GM19193 (cell line): ENCODE measurements at regions not wholly inside any gene's neighbourhood (a gene's known extent, or its start where the extent isn't known, plus 50 kb on each side); places are given as distances from the start of the nearest gene placed in this dataset.

Experiments
- POLR2A ChIP-seq: IDR thresholded peaks from 4 replicates; pipeline ENCODE4 v1.6.1; 2011; ENCODE audit not compliant: insufficient read depth, insufficient read length; ENCODE audit errors: extremely low read depth

DNA sequence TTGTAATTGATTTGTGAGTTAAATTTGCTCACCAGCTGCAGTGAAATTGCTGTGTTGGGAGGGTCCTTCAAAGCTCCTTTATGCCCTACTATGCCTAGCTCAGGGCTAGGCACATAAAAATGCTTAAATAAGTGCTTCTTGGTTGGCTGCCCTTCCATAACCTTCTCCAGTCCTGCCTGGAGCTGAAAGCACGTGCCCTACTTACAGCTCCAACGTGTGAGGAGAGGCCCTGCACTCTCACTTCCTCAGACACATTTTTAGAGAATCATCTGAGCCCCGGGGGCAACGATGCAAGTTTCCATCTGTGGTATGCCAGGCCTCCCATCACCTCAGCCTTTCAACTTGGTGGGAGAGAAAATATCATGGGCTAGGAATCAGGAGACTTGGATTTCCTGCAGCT is 202.7 kb downstream of the BCL11A start:
- no peak for TF ChIP-seq POLR2A

GRCh38 chr2:60347781-60348180 is 205.7 kb downstream of the BCL11A start:
- TF ChIP-seq POLR2A = no peak

GRCh38 chr2:60341151-60341550 is 212.3 kb downstream of the BCL11A start:
- no peak for TF ChIP-seq POLR2A

- no peak for TF ChIP-seq POLR2A
Measured at GRCh38 chr2:60339286-60339685, 214.2 kb downstream of the BCL11A start.

GRCh38 chr2:60337142-60337497 is 216.3 kb downstream of the BCL11A start:
- TF ChIP-seq POLR2A = no peak

- TF ChIP-seq POLR2A = no peak
Measured at GRCh38 chr2:60336442-60337141, 216.9 kb downstream of the BCL11A start.

GRCh38 chr2:60335533-60336237 is 217.8 kb downstream of the BCL11A start:
- TF ChIP-seq POLR2A = no peak

DNA sequence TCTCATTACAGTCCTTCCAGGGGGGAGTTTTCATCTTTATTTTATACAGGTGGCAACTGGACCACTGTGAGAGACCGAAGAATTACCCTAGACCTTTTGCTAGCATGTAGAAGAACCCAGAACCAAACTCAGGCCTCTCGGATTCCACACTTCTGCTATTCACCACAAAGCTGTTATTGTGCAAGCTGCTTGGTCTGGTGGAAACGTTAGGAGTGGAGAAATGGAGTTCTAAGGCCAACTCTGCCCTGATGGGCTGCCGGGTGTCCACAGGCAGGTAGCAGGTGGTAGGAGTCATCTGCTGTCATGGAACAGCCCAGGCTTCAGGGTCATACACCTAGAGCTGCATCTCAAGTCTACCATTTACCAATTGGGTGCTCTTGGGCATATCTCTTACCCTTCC is 218.8 kb downstream of the BCL11A start:
- TF ChIP-seq POLR2A = no peak

DNA sequence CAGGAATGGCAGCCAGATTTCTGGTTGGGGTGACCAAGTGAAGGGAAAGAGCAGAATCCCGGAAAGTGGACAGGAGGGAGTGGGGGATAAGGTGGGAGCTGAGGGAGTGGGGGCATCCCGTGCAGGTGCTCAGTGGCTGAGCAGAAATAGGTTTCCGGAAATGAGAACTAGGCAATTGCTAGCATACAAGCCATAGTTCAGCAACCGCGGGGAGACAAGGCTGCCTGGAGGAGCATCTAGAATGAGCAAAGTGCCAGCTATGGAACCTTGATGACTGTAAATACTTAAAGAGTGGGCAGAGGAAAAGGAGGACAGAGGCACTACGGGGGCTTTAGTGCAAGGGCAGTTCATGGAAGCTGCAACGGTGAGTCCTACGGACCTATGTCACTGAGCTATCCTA is 220.2 kb downstream of the BCL11A start:
- TF ChIP-seq POLR2A = no peak

- no peak for TF ChIP-seq POLR2A
Measured at GRCh38 chr2:60331115-60331809, 222.2 kb downstream of the BCL11A start.

- no peak for TF ChIP-seq POLR2A
Measured at GRCh38 chr2:60329225-60329624, 224.2 kb downstream of the BCL11A start.

GRCh38 chr2:60324536-60324935 is 228.9 kb downstream of the BCL11A start:
- TF ChIP-seq POLR2A = no peak

DNA sequence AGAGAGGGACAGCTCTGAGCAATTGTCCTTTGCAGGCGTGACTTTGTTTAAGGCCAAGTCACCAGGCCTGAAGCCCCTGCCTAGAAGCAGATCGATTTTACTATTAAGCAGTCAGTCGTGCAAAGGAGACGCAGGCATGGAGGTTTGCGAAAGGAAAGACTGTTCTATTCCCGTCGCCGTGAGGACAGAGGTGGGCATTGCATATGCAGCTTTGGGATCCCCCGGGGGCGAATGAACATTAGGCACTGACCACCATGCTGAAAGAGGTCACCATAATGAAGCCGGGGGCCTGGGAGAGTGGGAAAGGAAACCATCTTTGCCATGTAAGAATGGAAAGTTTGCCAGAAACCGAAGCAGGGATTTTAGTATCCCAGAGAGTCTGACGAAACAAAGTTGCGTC is 231.6 kb downstream of the BCL11A start:
- TF ChIP-seq POLR2A = no peak

DNA sequence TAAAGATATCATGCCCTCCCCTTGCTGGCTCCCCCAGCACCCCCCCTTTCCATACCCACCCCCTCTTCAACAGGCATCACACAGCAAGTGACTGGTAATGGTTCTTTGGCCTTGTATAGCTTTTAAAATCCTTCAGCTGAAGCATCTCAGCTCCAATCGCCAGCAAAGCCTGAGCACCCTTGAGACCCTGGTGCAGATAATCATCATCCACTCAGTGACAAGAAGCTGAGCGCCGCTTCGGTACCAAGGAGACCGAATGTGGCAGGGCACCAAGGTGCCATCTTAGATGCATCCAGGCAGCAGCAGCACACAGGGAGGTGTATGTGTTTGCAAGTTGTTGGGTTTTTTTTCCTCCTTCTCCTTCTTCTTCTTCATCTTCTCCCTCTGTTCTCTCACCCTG is 232.7 kb downstream of the BCL11A start:
- TF ChIP-seq POLR2A = no peak

DNA sequence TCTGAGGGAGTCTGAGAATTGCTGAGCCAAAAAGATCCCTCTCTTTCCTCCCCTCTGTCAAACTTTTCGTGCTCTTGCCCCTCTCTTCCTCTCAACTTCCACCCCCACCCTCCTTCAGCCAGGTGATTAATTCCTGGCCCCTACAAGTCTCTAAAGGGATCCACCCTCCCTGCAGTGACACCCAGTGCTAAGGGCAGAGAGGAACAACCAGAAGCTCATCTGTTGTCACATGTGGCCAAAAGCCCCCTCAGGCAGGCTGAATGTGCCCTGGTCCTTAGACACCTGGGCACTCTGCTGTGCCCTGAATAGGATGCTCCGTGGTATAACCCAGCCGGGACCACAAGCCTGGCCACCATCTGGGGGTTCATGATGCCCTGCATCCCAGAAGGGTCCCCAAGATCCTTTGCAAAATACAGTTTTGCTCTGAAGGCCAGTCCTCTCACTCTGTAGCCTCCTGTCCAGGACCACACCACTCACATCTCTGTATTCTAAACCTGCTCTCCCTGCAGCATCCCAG is 234.4 kb downstream of the BCL11A start:
- no peak for TF ChIP-seq POLR2A

- no peak for TF ChIP-seq POLR2A
Measured at GRCh38 chr2:60318544-60318943, 234.9 kb downstream of the BCL11A start.
